Endothelial cell (in vitro differentiated cells): ENCODE measurements at regions not wholly inside any gene's neighbourhood (a gene's known extent, or its start where the extent isn't known, plus 50 kb on each side); places are given as distances from the start of the nearest gene placed in this dataset.

ENCODE experiments used
- DNase-seq: peaks from one replicate; pipeline ENCODE4 v3.0.0; 2021; ENCODE audit warnings: low spot score
- H3K27ac Mint-ChIP-seq: one replicate; pipeline ENCODE4 v1.8.0; 2021; ENCODE audit warnings: mixed read lengths, inconsistent platforms; ENCODE audit not compliant: unreplicated experiment
- H3K27me3 Mint-ChIP-seq: one replicate; pipeline ENCODE4 v1.8.0; 2021; ENCODE audit warnings: mild to moderate bottlenecking, moderate library complexity, mixed read lengths, inconsistent platforms; ENCODE audit not compliant: unreplicated experiment
- H3K36me3 Mint-ChIP-seq: one replicate; pipeline ENCODE4 v1.8.0; 2021; ENCODE audit warnings: mild to moderate bottlenecking, low read depth, mixed read lengths, inconsistent platforms; ENCODE audit not compliant: unreplicated experiment
- H3K4me1 Mint-ChIP-seq: one replicate; pipeline ENCODE4 v1.8.0; 2021; ENCODE audit warnings: mild to moderate bottlenecking, mixed read lengths, inconsistent platforms; ENCODE audit not compliant: unreplicated experiment
- H3K4me3 Mint-ChIP-seq: one replicate; pipeline ENCODE4 v1.8.0; 2021; ENCODE audit warnings: mild to moderate bottlenecking, mixed read lengths, inconsistent platforms; ENCODE audit not compliant: unreplicated experiment
- H3K9me3 Mint-ChIP-seq: one replicate; pipeline ENCODE4 v1.8.0; 2021; ENCODE audit warnings: mixed read lengths, inconsistent platforms; ENCODE audit not compliant: unreplicated experiment
- TF ChIP-seq, protein P1 (sequence below): fragments of 200-600 bp; sonication (generic); IDR thresholded peaks from one replicate; pipeline ENCODE4 v1.5.0; 2021; ENCODE audit warnings: antibody characterized with exemption; ENCODE audit not compliant: unreplicated experiment

DNA sequence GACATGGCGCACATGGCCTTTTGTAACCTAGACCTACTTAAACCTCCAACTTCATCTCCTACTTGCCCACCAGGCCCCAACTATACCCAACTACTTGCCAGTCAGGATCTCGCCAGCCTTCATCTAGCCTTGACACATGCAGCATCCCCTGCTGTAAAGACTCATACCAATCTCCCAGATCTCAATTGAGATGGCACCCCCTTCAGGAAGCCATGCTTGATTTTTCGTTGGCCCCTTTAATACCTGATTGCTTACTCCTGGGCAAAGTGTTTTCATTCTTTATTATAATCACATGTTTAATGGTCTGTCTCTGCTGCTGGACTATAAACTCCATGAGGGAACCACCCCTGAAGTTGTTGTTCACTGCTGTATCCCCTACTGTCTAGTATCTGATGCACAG is 150.8 kb downstream of the SOX2 start:
- H3K36me3 Mint-ChIP-seq, result no peaks in the 10 kb centered on the region
- TF ChIP-seq, protein P1, sequence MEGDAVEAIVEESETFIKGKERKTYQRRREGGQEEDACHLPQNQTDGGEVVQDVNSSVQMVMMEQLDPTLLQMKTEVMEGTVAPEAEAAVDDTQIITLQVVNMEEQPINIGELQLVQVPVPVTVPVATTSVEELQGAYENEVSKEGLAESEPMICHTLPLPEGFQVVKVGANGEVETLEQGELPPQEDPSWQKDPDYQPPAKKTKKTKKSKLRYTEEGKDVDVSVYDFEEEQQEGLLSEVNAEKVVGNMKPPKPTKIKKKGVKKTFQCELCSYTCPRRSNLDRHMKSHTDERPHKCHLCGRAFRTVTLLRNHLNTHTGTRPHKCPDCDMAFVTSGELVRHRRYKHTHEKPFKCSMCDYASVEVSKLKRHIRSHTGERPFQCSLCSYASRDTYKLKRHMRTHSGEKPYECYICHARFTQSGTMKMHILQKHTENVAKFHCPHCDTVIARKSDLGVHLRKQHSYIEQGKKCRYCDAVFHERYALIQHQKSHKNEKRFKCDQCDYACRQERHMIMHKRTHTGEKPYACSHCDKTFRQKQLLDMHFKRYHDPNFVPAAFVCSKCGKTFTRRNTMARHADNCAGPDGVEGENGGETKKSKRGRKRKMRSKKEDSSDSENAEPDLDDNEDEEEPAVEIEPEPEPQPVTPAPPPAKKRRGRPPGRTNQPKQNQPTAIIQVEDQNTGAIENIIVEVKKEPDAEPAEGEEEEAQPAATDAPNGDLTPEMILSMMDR, result no peak
- H3K4me3 Mint-ChIP-seq, result no peak overlapping the region
- H3K4me1 Mint-ChIP-seq, result no peaks in the 10 kb centered on the region
- H3K27me3 Mint-ChIP-seq, result peaks cover 1% of the 10 kb centered on the region
- no peaks in the 10 kb centered on the region for H3K9me3 Mint-ChIP-seq
- no peak overlapping the region for H3K27ac Mint-ChIP-seq
- no peak for DNase-seq

DNA sequence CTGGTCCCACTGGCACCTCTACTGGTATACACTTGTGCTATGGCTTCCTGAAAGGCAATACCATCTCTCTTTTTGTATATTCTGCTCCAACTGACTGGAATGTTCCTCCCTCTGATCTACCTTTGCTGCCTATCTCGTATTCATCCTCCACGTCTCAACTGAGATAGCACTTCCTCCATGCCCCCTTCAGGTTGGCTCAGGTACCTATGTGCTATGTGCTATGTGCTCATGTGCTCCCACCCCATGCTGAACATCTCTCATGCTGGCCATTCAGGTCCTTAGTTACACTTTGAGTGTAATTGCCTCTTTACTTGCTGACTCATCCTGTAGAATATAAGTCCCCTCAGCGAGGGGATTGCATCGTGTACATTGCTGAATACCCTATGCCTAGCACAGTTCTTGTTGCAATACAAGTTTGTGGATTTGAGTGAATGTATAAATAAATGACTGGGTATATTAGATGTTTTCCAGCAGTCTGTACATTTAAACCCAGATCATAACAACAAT is 156.9 kb downstream of the SOX2 start:
- Mint-ChIP-seq H3K9me3 (no peaks in the 10 kb centered on the region), H3K4me3 (no peak overlapping the region), H3K36me3 (no peaks in the 10 kb centered on the region), H3K27me3 (no peaks in the 10 kb centered on the region), H3K4me1 (no peaks in the 10 kb centered on the region), H3K27ac (no peak overlapping the region)
- DNase-seq, result no peak
- TF ChIP-seq, protein P1, result no peak

DNA sequence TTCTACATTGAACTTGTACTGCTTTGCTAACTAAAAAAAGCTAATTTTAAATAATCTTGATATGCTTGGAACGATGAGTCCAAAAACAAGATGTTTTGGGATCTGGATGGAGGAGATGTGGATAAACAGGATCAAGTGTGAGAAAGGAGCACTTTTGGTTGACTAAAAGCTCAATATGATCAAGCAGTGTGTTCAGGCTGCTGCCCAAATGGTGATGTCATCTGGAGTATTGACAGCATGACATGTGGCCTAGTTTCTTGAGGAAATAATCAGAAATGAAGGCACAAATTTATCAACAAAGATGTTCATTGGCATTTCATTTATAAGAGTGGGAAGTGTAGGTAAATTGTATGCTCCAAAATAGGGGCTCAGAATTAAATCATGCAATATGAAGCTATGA is 161.2 kb downstream of the SOX2 start:
- TF ChIP-seq, protein P1, result no peak
- Mint-ChIP-seq H3K4me3 (no peak overlapping the region), H3K27ac (no peak overlapping the region), H3K36me3 (no peaks in the 10 kb centered on the region), H3K4me1 (no peaks in the 10 kb centered on the region), H3K9me3 (no peaks in the 10 kb centered on the region), H3K27me3 (no peaks in the 10 kb centered on the region)
- no peak for DNase-seq

DNA sequence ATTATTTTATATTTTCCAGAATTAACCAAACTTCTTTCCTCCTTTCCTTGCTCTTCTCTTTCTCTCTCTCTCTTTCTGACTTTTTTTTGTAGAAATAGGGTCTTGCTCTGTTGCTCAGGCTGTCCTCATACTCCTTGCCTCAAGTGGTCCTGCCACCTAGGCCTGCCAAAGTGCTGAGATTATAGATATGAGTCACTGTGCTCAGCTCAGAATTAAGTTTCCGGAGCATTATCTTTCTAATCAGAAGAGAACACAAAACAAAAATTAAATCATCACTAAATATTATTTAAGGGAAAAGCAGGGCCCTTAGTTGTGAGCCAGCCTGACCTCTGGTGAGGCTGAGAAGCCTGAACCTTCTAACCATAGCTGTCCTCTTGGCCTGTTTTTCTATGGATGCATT is 168.2 kb downstream of the SOX2 start:
- Mint-ChIP-seq H3K9me3 (no peaks in the 10 kb centered on the region), H3K27me3 (no peaks in the 10 kb centered on the region), H3K36me3 (no peaks in the 10 kb centered on the region), H3K4me3 (no peak overlapping the region), H3K27ac (no peak overlapping the region), H3K4me1 (no peaks in the 10 kb centered on the region)
- DNase-seq, result no peak
- TF ChIP-seq, protein P1, result no peak

DNA sequence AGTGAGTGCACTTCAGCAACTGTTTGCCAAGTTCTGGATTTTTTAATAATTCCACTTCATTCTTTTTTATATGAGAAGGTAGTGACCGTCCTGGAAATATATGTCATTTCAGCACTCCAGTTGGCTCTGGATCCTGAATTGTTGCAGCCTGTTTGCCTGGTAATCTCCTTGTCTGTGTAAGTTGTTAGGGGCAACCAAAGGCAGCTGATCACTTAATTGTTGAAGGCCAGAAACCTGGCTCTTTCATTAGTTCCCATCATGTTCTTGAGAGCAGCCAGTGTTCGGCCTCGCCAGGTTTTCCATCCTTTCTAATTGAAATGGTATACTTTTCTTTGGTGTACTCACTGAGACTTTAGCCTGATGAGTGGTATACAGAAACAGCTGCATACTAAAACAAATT is 168.6 kb downstream of the SOX2 start:
- Mint-ChIP-seq H3K27ac (no peak overlapping the region), H3K9me3 (no peaks in the 10 kb centered on the region), H3K4me3 (no peak overlapping the region), H3K36me3 (no peaks in the 10 kb centered on the region), H3K27me3 (no peaks in the 10 kb centered on the region), H3K4me1 (no peaks in the 10 kb centered on the region)
- TF ChIP-seq, protein P1, result no peak
- DNase-seq, result no peak
